KOPT-K1 (cell line): ENCODE measurements at regions not wholly inside any gene's neighbourhood (a gene's known extent, or its start where the extent isn't known, plus 50 kb on each side); places are given as distances from the start of the nearest gene placed in this dataset.
"Not testable (repeated sequence)": the region's sequence is repeated elsewhere in the genome, so short reads cannot be mapped to it uniquely, and the experiment has no call there.

Source experiments
- H3K27ac ChIP-seq: fragments of 200-600 bp; sonication (generic); 2 replicates; pipeline ENCODE4 v1.5.1; 2016; ENCODE audit warnings: antibody characterized with exemption, mild to moderate bottlenecking, low read depth, low read length; ENCODE audit not compliant: poor library complexity, severe bottlenecking
- H3K36me3 ChIP-seq: fragments of 200-600 bp; sonication (generic); 2 replicates; pipeline ENCODE4 v1.5.1; 2017; ENCODE audit warnings: antibody characterized with exemption, mild to moderate bottlenecking, low read length, moderate library complexity; ENCODE audit not compliant: insufficient read depth
- H3K9me3 ChIP-seq: fragments of 200-600 bp; sonication (generic); 2 replicates; pipeline ENCODE4 v1.5.1; 2017; ENCODE audit warnings: antibody characterized with exemption, low read length, mild to moderate bottlenecking; ENCODE audit not compliant: insufficient read depth, poor library complexity, severe bottlenecking

DNA sequence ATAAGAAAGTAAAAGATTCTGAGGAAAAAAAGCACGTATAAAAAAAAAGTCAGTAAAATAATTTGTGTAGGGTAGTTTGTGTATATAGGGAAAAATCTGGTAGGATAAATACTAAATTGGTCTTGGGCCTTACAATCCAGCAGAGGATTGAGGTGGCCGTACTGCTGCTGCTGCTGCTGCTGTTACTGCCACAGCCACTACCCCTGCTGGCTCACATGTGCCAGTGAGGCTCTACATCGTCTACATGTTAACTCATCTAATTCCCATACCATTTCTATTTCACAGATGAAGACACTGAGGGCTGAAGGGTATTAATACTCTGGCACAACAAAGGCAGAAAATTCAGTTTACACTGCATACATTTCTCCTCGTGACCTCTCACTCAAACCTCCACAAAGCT is 928.5 kb downstream of the TLE4 start:
- Histone ChIP-seq H3K36me3 (no peaks in the 10 kb centered on the region), H3K9me3 (no peaks in the 10 kb centered on the region), H3K27ac (no peak overlapping the region)

DNA sequence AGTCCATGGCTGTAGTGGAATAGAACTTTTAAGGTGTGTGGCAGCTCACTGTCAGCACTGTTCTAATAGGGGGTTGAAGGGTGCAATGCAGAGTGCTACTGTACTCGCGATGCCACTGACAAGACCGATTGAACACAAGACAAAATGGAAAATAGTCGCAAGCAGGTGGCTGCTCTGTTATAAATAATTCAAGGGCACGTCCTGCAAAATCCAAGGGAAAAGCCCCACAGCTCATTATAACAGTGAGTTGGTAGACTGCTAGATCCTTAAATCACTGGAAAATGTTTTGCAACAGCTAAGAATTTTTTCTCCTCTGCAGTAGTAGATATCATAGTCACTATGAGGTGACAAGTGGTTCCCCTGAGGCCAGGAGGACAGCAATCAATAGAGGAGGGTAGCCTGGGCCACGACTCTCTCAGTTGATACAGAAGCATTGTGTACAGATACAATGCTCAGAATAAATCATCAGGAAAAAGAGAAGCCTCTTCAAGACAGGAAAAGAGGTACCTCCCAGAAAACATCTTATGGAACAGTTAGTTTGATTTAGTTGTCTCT is 926.3 kb downstream of the TLE4 start:
- Histone ChIP-seq H3K9me3 (no peaks in the 10 kb centered on the region), H3K27ac (no peak overlapping the region), H3K36me3 (no peaks in the 10 kb centered on the region)

DNA sequence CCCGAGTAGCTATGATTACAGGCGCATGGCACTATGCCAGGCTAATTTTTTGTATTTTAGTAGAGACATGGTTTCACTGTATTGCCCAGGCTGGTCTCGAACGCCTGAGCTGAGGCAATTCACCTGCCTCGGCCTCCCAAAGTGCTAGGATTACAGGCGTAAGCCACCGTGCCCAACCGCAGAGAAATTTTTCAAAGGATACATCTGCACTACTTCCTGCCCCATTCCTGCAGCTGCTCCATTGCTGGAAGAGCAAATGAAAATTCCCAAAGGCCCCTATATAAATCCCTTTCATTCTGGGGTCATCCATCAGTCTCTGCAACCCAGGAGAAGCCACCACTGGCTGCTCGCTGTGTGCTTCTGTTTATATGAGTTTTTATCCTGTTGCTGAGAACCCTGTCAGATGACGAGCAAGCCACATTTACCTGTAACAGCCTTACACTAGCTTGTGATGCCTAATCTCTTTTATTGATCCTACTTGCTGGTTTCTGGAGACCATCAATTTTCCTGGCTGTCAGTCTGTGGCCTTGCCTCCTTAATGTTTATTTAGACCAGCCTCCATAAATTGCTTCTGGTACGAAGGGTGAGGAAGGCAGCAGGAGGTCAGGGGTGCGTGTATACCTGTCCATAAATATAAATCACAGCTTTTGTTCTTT is 925.3 kb downstream of the TLE4 start:
- Histone ChIP-seq H3K36me3 (no peaks in the 10 kb centered on the region), H3K9me3 (no peaks in the 10 kb centered on the region), H3K27ac (no peak overlapping the region)

DNA sequence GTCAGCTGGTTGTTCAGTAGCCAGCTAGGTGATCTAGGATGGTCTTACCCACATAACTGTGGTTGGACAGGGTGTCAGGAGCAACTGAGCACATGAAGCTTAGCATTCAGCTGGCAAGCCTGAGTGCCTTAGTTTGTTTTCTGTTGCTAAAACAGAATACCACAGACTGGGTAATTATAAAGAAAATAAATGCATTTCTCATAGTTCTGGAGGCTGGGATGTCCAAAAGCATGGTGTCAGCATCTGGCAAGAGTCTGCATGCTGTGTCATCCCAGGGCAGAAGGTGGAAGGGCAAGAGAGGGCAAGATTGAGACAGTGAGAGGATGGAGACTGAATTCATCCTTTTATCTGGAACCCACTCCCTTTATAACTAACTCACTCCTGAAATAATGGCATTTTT is 921.5 kb downstream of the TLE4 start:
- H3K36me3 ChIP-seq: no peaks in the 10 kb centered on the region
- no peaks in the 10 kb centered on the region for H3K9me3 ChIP-seq
- H3K27ac ChIP-seq: no peak overlapping the region

DNA sequence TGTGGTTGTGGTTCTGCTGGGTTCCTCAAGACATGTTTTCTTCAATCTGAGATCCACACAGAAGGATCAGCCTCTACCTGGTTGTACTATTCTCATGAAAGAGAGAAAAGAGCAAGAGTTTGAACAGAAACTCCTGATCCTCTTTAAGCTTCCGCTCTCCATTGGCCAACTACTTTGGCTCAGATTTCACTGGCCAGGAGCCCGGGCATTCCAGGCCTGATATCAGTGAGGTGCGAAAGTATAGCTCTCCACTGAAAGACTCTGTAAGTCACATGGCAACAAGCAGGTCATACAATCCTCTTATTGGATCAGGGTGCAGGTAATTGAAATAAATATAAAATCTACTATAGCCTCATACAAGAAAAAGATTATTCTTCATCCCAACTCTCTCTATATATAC is 920.5 kb downstream of the TLE4 start:
- no peaks in the 10 kb centered on the region for H3K36me3 ChIP-seq
- H3K27ac ChIP-seq: no peak overlapping the region
- H3K9me3 ChIP-seq: no peaks in the 10 kb centered on the region

DNA sequence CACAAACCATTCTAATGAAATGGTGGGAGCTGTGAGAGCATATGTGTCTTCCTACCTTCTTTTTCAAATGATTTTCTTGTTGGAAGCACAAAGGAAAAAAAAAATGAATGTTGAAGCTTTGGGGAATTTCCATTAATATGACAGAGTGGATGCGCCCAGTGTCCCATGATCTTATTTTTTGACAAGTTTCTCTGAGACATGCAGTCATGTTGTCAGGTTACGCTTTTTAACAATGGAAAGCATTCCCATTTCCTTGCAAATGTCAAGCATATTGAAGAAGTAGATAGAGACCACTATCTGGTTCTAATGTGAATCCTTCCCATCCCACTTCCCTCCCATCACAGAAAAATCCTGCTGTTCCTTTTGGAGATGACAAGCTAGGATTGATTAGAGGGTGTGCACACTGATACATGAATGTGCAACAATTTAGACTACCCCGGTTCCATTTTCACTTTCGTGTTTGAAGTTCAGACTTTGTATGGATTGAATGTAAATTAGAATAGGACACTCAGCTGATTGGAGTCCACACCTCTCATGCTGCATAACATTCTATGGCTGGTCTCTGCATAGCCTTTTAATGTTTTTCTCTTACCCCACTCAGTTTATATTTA is 919.4 kb downstream of the TLE4 start:
- Histone ChIP-seq H3K9me3 (no peaks in the 10 kb centered on the region), H3K36me3 (no peaks in the 10 kb centered on the region), H3K27ac (no peak overlapping the region)

DNA sequence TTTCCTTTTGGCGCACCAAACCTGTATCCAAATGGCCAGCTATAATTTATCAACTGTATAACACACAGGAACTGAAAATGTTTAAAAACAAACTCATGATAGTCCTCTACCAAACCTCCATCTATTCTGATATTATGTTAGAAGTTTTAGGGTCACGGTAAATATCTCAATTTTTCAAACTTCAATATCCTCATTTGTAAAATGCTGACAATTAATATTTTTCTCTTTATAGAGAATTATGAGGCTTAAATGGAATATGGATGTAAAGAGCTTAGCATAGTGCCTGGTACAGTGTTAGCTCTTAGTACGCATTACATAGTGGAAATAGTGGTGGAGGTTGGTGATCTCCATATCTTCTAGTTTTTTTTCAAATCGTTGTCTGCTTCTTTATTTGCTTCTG is 917.6 kb downstream of the TLE4 start:
- no peaks in the 10 kb centered on the region for H3K9me3 ChIP-seq
- no peaks in the 10 kb centered on the region for H3K36me3 ChIP-seq
- no peak overlapping the region for H3K27ac ChIP-seq

DNA sequence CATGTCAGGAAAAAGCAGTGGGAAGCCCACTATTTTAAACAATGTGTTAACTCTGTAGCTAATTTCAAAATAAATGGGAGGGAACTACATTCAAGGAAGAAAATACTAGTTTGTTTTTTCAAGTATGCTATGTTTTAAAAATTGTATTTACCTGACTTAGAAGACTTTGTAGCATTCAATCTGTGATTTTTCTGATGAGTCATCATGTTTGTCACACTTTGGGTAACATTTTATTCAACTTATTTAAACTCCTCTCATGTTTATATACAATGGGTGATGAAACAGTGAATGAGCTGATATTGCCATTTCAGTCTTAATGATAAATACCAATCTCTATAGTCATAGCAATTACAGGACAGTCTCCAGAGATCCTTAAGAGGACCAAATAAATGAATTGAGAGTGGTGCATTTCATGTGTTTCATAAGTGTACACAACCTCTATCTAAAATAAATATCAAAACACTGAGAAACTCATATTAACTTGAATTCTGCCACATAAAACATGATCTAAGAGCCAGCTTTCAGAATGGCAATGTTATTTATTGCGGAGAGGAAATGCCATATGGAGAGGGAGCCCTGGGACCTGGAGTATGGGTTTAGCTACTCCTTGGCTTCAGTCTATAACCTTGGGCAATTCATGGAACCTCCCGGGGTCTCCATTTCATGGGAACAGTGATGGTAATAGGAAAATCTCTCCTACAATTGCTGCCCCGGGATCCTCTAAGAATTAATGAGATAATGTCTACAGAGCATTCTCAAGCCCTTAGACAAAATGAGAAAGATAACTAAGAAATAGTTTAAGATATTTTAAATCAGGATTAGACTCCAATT is 913.9 kb downstream of the TLE4 start:
- Histone ChIP-seq H3K27ac (no peak overlapping the region), H3K36me3 (no peaks in the 10 kb centered on the region), H3K9me3 (no peaks in the 10 kb centered on the region)

DNA sequence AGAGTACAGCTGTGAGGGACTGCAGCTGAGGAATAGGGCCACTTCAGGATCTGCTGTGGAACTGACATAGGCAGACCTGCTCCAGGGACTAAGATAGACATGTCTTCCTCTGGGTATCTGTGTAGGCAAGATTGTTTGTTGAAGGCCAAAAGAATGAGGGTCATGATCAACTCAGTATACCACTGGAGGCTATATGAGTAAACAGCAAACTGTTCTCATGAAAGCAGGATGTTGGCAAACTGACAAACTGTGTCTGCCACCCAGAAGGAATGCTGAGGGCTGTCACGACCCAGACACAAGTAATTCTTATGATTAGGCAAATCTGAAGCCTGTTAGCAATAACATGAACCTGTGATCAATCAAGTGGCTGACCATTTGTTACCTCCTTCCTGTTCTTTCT is 910.5 kb downstream of the TLE4 start:
- H3K27ac ChIP-seq, H3K9me3 ChIP-seq, H3K36me3 ChIP-seq: not testable (repeated sequence)

DNA sequence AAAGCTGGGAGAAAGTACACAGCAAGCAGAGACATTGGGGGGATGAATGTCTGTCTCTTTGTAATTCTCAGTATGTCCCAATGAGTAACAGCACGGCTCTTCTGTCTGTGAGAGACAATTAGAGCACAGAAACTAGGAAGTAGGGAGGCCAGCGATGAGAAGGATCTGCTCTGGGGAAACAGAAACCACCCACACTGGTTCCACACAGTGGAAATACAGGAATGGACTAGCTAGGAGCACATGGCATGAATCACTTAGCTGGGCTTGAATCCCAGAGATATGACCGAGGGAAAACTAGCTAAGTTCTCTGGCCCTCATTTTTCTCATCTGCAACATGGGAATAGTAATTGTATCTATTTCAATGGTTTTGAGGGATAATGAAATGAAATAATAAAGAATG is 895.9 kb downstream of the TLE4 start:
- Histone ChIP-seq H3K9me3 (no peaks in the 10 kb centered on the region), H3K36me3 (no peaks in the 10 kb centered on the region), H3K27ac (no peak overlapping the region)

DNA sequence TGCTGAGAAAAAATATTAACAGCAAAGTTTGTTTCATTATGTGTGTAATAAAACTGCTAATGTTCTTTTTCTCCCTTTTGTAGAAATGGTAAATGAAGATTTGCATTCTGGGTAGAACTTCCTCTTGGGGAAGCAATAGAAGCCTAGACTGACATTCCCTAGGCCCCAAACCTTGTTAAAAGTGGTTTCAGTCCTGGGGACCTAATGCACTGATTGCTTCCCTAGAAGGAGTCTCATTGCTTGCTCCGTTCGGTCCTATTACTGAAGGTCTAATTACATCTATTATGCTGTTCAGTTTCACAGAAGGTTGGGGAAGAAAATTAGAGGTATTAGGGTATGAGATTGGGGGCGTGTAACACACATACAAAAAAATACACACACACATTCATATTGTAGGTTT is 893.8 kb downstream of the TLE4 start:
- Histone ChIP-seq H3K36me3 (no peaks in the 10 kb centered on the region), H3K27ac (no peak overlapping the region)

DNA sequence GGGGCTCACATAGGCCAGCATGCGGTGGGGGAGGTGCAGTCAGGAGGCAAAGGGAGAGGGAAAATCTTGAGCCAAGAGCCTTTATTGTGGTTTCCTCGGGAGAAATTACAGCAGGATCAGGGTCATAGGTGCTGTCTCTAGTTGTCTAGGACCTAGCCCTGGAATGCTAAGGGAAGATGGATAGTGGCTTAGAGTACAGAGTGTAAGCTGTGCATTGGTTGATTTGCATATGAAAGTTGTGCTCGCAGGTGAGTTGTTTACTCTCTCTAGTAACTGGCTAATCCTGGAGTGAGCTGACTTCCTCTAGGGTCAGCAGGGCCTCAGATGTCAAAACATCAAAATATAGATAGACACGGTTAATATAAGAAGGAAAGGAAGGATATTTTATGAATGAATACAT is 877.7 kb downstream of the TLE4 start:
- Histone ChIP-seq H3K27ac (no peak overlapping the region), H3K36me3 (no peaks in the 10 kb centered on the region), H3K9me3 (no peaks in the 10 kb centered on the region)

More for the DNA sequence above, 893.8 kb downstream of the TLE4 start:
- no peaks in the 10 kb centered on the region for H3K9me3 ChIP-seq

DNA sequence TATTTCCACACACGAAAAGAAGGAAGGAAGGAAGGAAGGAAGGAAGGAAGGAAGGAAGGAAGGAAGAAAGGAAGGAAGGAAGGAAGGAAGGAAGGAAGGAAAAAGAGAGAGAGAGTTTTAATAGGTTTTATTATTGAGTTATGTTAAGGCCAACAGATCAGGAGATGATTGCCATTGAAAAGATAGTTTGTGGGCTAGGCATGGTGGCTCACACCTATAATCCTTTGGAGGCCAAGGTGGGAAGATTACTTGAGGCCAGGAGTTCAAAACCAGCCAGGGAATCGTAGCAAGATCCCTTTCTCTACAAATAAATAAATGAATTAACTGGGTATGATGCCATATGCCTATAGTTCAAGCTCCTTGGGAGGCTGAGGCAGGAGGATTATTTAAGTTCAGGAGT is 877.2 kb downstream of the TLE4 start:
- Histone ChIP-seq H3K27ac (no peak overlapping the region), H3K36me3 (no peaks in the 10 kb centered on the region), H3K9me3 (no peaks in the 10 kb centered on the region)

DNA sequence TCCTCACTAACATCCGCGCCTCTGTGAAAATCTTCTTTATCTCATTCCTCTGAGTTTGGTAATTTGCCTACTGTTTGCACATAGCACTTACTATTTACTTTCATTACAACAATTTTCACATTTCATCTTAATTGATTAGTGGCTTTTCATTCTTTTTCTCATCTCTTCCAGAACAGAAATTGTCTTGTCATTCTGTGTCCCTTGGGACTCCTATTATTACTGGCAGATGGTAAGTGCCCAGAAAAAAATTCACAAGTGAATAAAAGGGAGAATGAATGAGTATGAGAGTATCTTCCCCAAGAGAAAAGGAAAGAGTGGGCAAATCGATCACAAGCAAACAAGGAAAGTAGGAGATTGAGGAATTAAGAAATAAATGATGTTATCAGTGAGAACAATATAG is 876.1 kb downstream of the TLE4 start:
- Histone ChIP-seq H3K27ac (no peak overlapping the region), H3K9me3 (no peaks in the 10 kb centered on the region), H3K36me3 (no peaks in the 10 kb centered on the region)

DNA sequence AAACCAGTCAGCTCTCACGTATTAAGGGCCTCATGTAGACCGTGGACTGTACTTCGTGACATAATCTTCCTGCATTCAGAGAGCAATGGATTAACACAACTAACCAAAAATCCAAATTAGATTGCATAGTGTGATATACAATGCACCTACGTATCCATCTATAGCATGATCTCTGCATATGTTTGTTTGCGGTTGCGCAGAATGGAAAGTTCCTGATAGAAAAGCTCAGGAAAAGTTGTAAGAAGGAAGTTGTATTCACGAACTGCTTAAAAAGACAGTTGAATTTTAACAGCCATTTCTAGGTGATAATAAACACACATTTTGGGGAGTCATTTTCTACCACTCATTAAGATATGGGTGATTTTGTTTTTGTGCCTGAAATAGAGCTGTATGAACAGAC is 869.0 kb downstream of the TLE4 start:
- Histone ChIP-seq H3K9me3 (no peaks in the 10 kb centered on the region), H3K36me3 (no peaks in the 10 kb centered on the region), H3K27ac (no peak overlapping the region)
